HTR-8/SVneo (cell line): ENCODE measurements at regions not wholly inside any gene's neighbourhood (a gene's known extent, or its start where the extent isn't known, plus 50 kb on each side); places are given as distances from the start of the nearest gene placed in this dataset.
"Not testable (repeated sequence)": the region's sequence is repeated elsewhere in the genome, so short reads cannot be mapped to it uniquely, and the experiment has no call there.

Experiments
- DNase-seq: peaks from one replicate; pipeline ENCODE4 v3.0.0; 2011; ENCODE audit warnings: low spot score, mixed read lengths; ENCODE audit not compliant: insufficient read length
- FAIRE-seq: peaks from 2 replicates; lab custom pipeline; 2011; peaks lifted over from hg19 to GRCh38; lab: Jason Lieb, UNC

GRCh38 chr13:50128428-50128931 lies 113.2 kb downstream of the KCNRG start:
- FAIRE-seq = no peak
- DNase-seq = no peak

- no peak for DNase-seq
- FAIRE-seq = no peak
These were observed 113.9 kb downstream of the KCNRG start for GRCh38 chr13:50129081-50129705.

GRCh38 chr13:50129706-50130122 lies 114.5 kb downstream of the KCNRG start:
- no peak for DNase-seq
- FAIRE-seq = no peak

- DNase-seq (no peak), FAIRE-seq (no peak)
These were observed 115.1 kb downstream of the KCNRG start for GRCh38 chr13:50130123-50130946.

- DNase-seq = no peak
- FAIRE-seq = no peak
These were observed 117.0 kb downstream of the KCNRG start for GRCh38 chr13:50131920-50132903.

- no peak for DNase-seq
- no peak for FAIRE-seq
These were observed 117.7 kb downstream of the KCNRG start for GRCh38 chr13:50132904-50133357.

- FAIRE-seq (no peak), DNase-seq (no peak)
These were observed 118.2 kb downstream of the KCNRG start for GRCh38 chr13:50133358-50133953.

- no peak for FAIRE-seq
- no peak for DNase-seq
These were observed 121.0 kb downstream of the KCNRG start for GRCh38 chr13:50136226-50136625.

GRCh38 chr13:50136678-50137077 lies 121.4 kb downstream of the KCNRG start:
- DNase-seq (no peak), FAIRE-seq (no peak)

- DNase-seq, FAIRE-seq: not testable (repeated sequence)
These were observed 124.2 kb downstream of the KCNRG start for GRCh38 chr13:50139435-50139934.

GRCh38 chr13:50140153-50140552 lies 124.9 kb downstream of the KCNRG start:
- FAIRE-seq = no peak
- no peak for DNase-seq

- FAIRE-seq = no peak
- DNase-seq = no peak
These were observed 125.5 kb downstream of the KCNRG start for GRCh38 chr13:50140581-50141374.

- FAIRE-seq = no peak
- no peak for DNase-seq
These were observed 126.2 kb downstream of the KCNRG start for GRCh38 chr13:50141375-50141975.

GRCh38 chr13:50144246-50145160 lies 129.3 kb downstream of the KCNRG start:
- DNase-seq = no peak
- FAIRE-seq = no peak

GRCh38 chr13:50149214-50149613 lies 134.0 kb downstream of the KCNRG start:
- FAIRE-seq = no peak
- DNase-seq = no peak

GRCh38 chr13:50149932-50150331 lies 134.7 kb downstream of the KCNRG start:
- FAIRE-seq (no peak), DNase-seq (no peak)

- FAIRE-seq (no peak), DNase-seq (no peak)
These were observed 137.0 kb downstream of the KCNRG start for GRCh38 chr13:50152224-50152623.
